Endothelial cell of hepatic sinusoid (primary cell): ENCODE measurements at regions not wholly inside any gene's neighbourhood (a gene's known extent, or its start where the extent isn't known, plus 50 kb on each side); places are given as distances from the start of the nearest gene placed in this dataset.

Experiments
- in situ Hi-C: cut with HindIII; loops from 2 replicates; pipeline ENCODE4 v1.10.0; 2017; ENCODE audit warnings: low sequenced_read_pairs

DNA sequence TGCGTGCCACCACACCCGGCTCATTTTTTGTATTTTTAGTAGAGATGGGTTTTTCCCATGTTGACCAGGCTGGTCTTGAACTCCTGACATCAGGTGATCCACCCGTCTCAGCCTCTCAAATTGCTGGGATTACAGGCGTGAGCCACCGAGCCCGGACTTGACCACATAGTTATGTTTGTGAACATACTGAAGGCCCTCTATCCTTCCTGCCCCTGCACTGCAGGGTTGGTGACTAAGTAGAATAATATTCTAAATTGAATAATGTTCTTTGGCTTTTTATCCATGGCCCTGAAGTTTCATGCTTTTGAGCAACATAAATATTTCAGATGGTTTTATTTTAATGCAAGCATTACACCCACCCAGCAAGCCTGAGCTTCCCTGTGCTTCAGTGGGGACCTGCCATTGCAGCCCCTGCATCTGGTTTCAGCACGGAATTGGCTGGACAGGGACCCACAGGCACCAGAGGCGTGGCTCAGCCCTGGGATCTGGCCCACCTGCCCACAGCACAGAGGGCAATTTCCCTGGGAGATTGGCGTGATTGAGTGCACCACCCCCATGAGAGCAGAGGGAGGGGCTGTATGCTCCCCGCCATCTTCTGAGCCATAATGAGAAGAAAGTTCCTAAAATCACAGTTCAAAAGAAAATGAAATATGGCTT is 460.5 kb downstream of the BRD1 start:
- in situ Hi-C loops, result no loop called here

- in situ Hi-C loops, result no loop called here
Observed at GRCh38 chr22:49366437-49366836, 461.2 kb downstream of the BRD1 start.

DNA sequence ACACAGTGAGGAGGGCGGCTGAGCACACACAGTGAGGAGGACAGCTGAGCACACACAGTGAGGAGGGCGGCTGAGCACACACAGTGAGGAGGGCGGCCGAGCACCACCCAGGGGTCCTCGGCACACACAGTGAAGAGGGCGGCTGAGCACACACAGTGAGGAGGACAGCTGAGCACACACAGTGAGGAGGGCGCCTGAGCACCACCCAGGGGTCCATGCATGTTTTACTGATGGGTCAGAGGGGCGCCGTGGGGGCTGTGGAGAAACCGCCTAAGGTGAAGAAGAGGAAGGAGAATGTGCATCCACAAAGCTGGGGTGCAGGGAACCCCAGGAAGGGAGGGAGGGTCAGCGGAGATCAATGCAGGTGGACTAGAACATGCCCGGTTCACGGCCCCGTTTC is 461.8 kb downstream of the BRD1 start:
- in situ Hi-C loops, result no loop called here

DNA sequence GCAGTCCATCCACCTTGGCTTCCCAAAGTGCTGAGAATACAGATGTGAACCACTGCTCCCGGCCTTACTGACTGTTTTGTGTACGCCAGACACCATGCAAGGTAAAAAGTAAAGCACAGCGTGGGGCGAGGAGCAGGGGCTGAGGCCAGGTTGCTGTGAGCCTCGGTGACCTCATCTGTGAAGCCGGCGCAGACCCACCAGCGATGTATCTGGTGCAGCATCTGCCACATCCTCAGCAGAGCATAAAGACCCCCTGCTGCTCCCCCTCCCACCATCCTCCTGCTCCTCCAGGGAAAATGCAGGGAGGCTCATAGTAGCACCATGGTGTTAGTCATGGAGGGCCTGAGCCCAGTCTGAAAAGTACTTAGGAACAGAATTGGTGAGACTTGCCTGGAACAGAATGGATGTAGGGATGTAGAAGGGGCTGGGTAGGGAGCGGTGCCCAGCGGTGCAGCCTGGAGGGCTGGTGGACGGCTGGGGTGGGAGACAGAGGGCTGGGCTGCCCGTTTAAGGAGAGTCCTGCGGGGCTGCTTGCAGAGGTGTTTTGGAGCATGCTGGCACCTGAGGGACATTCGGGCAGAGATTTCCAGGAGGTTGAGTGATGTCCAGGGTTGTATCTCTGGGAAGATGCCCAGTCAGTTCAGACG is 462.4 kb downstream of the BRD1 start:
- in situ Hi-C loops, result no loop called here

GRCh38 chr22:49364398-49364797 is 463.3 kb downstream of the BRD1 start:
- in situ Hi-C loops, result no loop called here

DNA sequence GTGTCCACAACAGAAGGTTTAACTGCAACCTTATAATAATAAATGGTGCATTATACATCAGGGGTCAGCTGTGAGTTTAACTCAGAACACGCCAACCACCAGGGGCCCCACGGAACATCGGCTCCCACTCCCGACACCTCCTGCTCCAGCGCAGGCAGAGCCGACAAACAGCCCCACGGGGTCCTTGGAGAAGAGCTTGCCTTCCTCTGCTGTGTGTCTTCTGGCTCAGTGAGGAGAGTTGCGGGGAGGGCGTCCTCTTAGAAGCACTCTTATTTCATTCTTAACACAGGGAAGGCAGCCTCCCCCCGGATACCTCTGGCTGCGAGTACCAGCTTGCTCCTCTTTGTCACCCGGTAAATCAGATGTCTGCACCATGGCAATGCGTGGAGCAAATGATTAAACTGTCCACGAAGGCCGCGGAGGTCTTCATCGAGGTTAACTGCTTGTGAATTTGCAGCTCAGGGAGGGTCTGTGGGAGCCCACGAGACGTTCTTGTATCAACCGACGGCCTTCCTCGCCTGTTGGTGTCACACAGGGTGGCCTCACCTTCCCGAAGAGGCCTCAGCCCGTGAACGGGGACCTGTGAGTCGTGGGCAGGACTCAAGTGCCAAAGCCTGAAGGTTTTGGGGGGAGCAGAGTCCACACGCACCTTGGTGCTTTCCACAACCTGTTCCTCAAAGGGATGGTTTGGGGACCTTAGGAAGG is 464.0 kb downstream of the BRD1 start:
- in situ Hi-C loops, result no loop called here

- in situ Hi-C loops, result no loop called here
Observed at GRCh38 chr22:49362211-49362839, 465.3 kb downstream of the BRD1 start.

- in situ Hi-C loops, result no loop called here
Observed at GRCh38 chr22:49361164-49361563, 466.5 kb downstream of the BRD1 start.

DNA sequence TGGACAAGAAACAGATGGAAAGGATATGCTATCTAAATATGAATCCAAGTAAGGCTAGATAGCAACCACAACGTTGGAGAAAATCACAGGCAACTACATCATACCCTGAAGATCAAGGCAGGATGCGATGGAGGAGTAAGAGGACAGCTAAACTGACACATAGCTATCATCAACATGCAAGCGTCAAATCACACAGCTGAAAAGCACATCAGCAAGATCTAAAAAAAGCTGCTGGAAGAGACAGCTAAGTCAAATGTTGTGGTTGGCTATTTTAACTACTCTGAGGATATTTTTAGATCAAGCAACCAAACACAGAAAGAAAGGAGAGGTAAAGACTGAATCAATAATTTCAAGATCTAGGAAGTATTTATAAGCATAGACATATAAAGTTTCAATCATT is 466.9 kb downstream of the BRD1 start:
- in situ Hi-C loops, result no loop called here

GRCh38 chr22:49359076-49359475 is 468.6 kb downstream of the BRD1 start:
- in situ Hi-C loops, result no loop called here

- in situ Hi-C loops, result no loop called here
Observed at GRCh38 chr22:49357661-49358440, 469.8 kb downstream of the BRD1 start.

- in situ Hi-C loops, result no loop called here
Observed at GRCh38 chr22:49356428-49356827, 471.2 kb downstream of the BRD1 start.

DNA sequence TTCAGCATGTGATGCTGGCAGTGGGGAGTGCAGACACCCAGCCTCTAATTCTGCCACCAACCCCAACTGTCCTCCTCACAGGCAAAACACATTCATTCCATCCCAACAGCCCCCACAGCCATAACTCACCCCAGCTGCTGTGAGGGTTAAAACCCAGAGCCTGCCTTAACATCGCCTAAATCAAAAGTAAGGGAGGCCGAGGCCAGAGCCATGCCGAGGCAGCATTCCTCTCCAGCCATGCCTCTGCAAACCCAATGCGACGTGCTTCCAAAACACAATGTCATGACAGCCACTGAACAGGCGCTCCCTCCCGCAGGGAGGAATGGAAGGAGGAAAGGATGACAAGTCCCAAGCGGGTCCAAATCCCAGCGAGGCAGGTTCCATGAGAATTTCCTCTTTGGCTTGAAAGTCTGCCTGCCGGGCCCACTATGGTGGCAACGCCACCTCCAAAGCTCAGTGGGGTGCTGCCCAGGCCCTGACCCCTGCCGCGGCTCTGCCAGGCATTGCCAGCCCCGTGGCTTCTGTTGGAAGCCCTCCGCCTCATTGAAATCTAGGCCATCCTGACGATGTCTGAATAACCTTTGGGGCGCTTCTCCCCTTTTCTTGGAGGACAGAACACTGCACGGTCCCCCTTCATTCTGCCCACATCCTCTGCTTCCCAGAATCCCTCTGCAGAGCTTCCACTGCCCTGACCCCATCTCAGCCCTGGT is 472.3 kb downstream of the BRD1 start:
- in situ Hi-C loops, result no loop called here

GRCh38 chr22:49354516-49355210 is 473.0 kb downstream of the BRD1 start:
- in situ Hi-C loops, result no loop called here

GRCh38 chr22:49353235-49353634 is 474.4 kb downstream of the BRD1 start:
- in situ Hi-C loops, result no loop called here

- in situ Hi-C loops, result no loop called here
Observed at GRCh38 chr22:49352361-49353169, 475.1 kb downstream of the BRD1 start.

DNA sequence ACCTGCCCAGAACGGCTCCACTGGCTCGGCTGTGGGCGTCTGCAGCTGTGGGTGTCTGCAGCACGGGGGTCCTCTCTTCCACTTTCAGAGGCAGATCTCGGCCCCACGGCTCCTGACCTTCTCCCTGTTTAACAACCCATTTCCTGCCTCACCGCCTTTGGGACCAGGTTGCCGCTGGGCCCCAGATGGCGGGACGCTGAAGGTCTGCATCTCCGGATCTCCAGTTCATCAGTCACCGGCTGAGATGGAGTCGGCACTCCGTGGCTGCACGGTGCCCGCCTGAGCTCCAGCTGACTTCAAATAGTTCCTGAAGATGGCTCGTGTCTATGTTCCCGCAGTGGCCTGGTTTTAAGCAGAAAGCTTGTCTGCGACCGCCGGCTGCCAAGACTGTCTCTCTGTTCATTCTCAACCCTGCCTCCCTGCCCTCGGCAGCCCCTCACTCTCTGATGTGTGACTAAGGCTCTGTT is 475.9 kb downstream of the BRD1 start:
- in situ Hi-C loops, result no loop called here

GRCh38 chr22:49350441-49351121 is 477.1 kb downstream of the BRD1 start:
- in situ Hi-C loops, result no loop called here
